Peyer's patch (tissue), 4 donors: ENCODE measurements at regions not wholly inside any gene's neighbourhood (a gene's known extent, or its start where the extent isn't known, plus 50 kb on each side); places are given as distances from the start of the nearest gene placed in this dataset.

Experiments
- POLR2A ChIP-seq, 2 donors: fragments of 450-650 bp; IDR thresholded peaks; one replicate each; pipeline ENCODE4 v1.5.1; 2017; ENCODE audit warnings: antibody characterized with exemption in 2 of 2, mild to moderate bottlenecking in 2 of 2, moderate library complexity in 2 of 2
- TF ChIP-seq, protein P1 (sequence below), 6 experiments: fragments of 450-650 bp in 4 of 6; fragments of 200-600 bp in 2 of 6; sonication (generic) in 1 of 6; IDR thresholded peaks; one replicate each; pipeline ENCODE4 v1.5.1; 2017 to 2019; ENCODE audit warnings: antibody characterized with exemption in 6 of 6, mild to moderate bottlenecking in 3 of 6, moderate library complexity in 1 of 6

DNA sequence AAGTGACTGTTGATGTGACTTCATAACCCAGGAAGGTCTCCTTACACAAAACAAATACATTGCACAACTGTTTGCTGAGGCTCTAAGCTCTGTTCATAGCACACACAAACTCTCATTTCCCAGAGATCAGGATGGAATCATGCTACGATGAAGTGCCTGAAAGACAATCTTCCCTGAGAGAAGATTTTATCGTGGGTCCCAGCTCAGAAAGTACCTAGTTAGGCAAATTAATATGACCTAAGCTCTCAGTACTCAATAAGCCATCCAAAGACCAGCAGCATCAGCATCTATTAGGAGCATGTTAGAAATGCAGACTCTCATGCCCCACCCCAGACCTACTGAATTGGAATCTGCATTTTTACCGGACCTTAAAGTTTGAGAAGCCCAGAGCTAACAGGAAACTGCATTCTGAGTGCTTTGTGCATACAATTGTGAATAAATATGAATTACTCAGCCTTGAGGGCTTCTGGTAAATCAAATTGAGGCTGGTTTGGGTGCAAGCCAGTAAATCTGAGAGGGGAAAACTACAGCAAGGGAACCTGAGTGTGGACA is 161.5 kb upstream of the C2CD4B start:
- TF ChIP-seq, protein P1, sequence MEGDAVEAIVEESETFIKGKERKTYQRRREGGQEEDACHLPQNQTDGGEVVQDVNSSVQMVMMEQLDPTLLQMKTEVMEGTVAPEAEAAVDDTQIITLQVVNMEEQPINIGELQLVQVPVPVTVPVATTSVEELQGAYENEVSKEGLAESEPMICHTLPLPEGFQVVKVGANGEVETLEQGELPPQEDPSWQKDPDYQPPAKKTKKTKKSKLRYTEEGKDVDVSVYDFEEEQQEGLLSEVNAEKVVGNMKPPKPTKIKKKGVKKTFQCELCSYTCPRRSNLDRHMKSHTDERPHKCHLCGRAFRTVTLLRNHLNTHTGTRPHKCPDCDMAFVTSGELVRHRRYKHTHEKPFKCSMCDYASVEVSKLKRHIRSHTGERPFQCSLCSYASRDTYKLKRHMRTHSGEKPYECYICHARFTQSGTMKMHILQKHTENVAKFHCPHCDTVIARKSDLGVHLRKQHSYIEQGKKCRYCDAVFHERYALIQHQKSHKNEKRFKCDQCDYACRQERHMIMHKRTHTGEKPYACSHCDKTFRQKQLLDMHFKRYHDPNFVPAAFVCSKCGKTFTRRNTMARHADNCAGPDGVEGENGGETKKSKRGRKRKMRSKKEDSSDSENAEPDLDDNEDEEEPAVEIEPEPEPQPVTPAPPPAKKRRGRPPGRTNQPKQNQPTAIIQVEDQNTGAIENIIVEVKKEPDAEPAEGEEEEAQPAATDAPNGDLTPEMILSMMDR (IDR thresholded peaks at IDR 0.05): no peak
- no peak for TF ChIP-seq POLR2A (IDR thresholded peaks at IDR 0.05)
